Gastroesophageal sphincter (tissue), 3 donors: ENCODE measurements at regions not wholly inside any gene's neighbourhood (a gene's known extent, or its start where the extent isn't known, plus 50 kb on each side); places are given as distances from the start of the nearest gene placed in this dataset.

Experiments
- CTCF ChIP-seq, 4 experiments: fragments of 200-600 bp in 2 of 4; fragments of 450-650 bp in 2 of 4; sonication (generic) in 1 of 4; IDR thresholded peaks; one replicate each; pipeline ENCODE4 v1.5.1; 2017 to 2019; ENCODE audit warnings: antibody characterized with exemption in 4 of 4, mild to moderate bottlenecking in 2 of 4, moderate library complexity in 2 of 4
- EP300 ChIP-seq: sonication (generic); formaldehyde crosslinking; IDR thresholded peaks from one replicate; pipeline ENCODE4 v1.6.1; 2017; ENCODE audit warnings: antibody characterized with exemption, mild to moderate bottlenecking
- POLR2A ChIP-seq, 2 donors: fragments of 450-650 bp; IDR thresholded peaks; one replicate each; pipeline ENCODE4 v1.6.1; 2017; ENCODE audit warnings: antibody characterized with exemption in 2 of 2, mild to moderate bottlenecking in 2 of 2, moderate library complexity in 1 of 2
- POLR2AphosphoS5 ChIP-seq: sonication (generic); formaldehyde crosslinking; IDR thresholded peaks from one replicate; pipeline ENCODE4 v1.6.1; 2017; ENCODE audit warnings: antibody characterized with exemption

GRCh38 chr10:112896273-112896672 is 53.8 kb upstream of the TCF7L2 start:
- TF ChIP-seq POLR2A (IDR thresholded peaks at IDR 0.05) (no peak), CTCF (IDR thresholded peaks at IDR 0.05) (no peak), EP300 (no peak), POLR2AphosphoS5 (no peak)
